Bronchial epithelial cell (primary cell): ENCODE measurements at regions not wholly inside any gene's neighbourhood (a gene's known extent, or its start where the extent isn't known, plus 50 kb on each side); places are given as distances from the start of the nearest gene placed in this dataset.

Experiments used
- DNase-seq: peaks from one replicate; pipeline ENCODE4 v3.0.0-alpha.2; 2010; ENCODE audit warnings: low read depth
- FAIRE-seq: peaks from 2 replicates; lab custom pipeline; 2011; peaks lifted over from hg19 to GRCh38; lab: Jason Lieb, UNC
- H3K27me3 ChIP-seq: 2 replicates; pipeline ENCODE4 v1.5.1; 2011; ENCODE audit warnings: low read length; ENCODE audit not compliant: control insufficient read depth, insufficient read depth
- H3K36me3 ChIP-seq: 2 replicates; pipeline ENCODE4 v1.5.1; 2011; ENCODE audit warnings: low read length; ENCODE audit not compliant: control insufficient read depth, insufficient read depth
- H3K4me3 ChIP-seq: 2 replicates; pipeline ENCODE4 v1.5.1; 2011; ENCODE audit warnings: mild to moderate bottlenecking, low read depth, low read length, control low read depth
- CTCF ChIP-seq: IDR thresholded peaks from 2 replicates; pipeline ENCODE4 v1.5.1; 2011; ENCODE audit warnings: mild to moderate bottlenecking, moderate library complexity, low read length, control low read depth, inconsistent platforms; ENCODE audit not compliant: insufficient read depth, severe bottlenecking

GRCh38 chr5:128770907-128771306 lies 194.4 kb upstream of the SLC27A6 start:
- Histone ChIP-seq H3K4me3 (no peak overlapping the region), H3K36me3 (no peaks in the 10 kb centered on the region), H3K27me3 (no peaks in the 10 kb centered on the region)
- TF ChIP-seq CTCF: no peak
- DNase-seq (no peak), FAIRE-seq (no peak)

DNA sequence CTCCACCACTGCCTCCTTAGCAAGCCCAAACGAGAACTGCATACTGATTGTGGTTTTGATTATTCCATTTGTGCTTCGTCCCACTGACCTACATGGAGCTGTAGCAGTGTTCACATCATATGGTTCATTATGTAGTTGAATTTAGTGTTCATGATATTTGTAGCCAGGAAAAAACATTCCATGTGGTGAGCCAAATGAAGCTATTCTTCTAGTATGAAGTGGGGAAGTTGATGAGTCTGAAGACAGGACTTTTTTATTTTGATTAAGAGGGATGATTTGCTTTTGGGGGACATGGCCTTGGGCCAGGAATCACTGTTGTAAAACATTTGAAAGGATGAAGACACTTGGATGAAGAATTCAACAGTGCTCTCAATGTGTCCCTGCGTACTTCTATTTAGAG lies 192.9 kb upstream of the SLC27A6 start:
- no peak for TF ChIP-seq CTCF
- FAIRE-seq (no peak), DNase-seq (no peak)
- Histone ChIP-seq H3K4me3 (no peak overlapping the region), H3K27me3 (no peaks in the 10 kb centered on the region), H3K36me3 (no peaks in the 10 kb centered on the region)

DNA sequence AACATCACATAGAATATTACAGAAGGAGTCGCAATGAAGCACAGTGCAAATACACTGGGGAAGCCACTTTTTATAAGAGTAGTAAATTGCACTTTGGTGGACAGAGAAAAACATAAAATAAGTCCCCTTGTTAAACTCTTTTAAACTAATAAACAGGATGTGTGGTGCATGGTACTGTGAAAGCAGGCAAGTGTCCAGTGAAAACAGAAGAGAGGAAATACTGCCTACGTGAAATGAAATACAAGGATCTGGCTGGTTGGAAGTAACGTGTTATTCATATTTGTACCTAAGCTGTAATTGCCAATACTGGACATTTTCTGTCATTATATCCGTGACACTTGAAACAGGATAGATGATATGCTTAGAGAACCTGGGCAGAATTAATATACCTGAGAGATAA lies 191.9 kb upstream of the SLC27A6 start:
- DNase-seq (no peak), FAIRE-seq (no peak)
- H3K27me3 ChIP-seq: no peaks in the 10 kb centered on the region
- H3K4me3 ChIP-seq: no peak overlapping the region
- TF ChIP-seq CTCF: no peak
- H3K36me3 ChIP-seq: no peaks in the 10 kb centered on the region

DNA sequence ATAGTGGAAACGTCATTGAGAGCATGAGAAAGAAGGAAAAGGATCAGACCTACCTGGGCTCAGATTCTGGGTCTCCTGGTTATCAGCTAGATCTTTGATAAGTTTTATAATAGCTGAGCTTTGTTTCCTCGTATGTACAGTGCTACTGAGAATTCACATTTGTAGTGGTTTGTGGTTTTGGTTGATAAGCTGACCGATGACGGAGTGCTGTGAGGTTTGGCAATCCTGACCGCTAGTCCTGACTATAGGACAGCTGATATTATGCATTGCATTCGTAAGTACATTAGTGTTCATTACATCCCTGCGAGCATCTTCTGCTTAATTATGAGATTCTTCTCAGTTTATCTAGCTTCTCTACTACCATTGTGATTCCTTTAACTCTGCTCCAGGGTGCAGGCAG lies 190.7 kb upstream of the SLC27A6 start:
- TF ChIP-seq CTCF: no peak
- Histone ChIP-seq H3K36me3 (no peaks in the 10 kb centered on the region), H3K27me3 (no peaks in the 10 kb centered on the region), H3K4me3 (no peak overlapping the region)
- DNase-seq (peak; percentile 75), FAIRE-seq (no peak)

DNA sequence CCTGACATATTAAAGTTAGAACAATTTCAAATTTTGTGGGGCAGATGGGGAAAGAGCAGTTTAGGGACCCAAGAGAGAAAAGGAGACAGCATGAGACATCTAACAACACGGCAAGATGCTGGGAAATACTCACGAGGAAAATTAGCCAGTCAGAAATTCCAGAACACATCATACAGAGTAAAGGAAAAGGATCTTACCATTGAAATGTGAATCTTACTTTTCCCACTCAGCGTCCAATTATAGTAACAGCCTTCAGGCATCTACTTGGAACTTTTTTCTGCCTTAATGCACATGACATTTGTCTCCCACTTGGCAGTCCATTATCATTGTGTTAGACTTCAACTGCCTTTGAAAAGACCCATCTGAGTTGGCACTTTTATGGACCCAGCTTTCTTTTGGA lies 189.7 kb upstream of the SLC27A6 start:
- TF ChIP-seq CTCF: no peak
- no peaks in the 10 kb centered on the region for H3K27me3 ChIP-seq
- FAIRE-seq (no peak), DNase-seq (no peak)
- no peaks in the 10 kb centered on the region for H3K36me3 ChIP-seq
- no peak overlapping the region for H3K4me3 ChIP-seq

DNA sequence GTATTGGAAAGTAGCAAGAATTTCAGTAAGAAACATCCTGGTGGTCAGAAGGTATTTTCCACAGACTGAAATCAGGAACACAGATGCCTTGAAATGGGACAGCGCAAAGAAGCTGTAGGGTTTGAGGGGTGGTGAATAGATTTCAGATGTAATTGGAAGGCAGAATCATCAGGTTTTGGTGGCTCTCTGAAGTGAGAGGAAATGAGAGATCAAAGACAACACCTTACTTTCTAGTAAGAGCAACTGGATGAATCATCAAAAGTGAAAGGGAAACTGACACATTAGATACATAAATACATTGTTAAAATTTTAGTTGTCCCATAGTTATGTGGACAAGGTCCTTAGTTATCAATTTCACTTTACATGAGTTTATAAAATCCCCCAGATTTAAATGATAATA lies 188.2 kb upstream of the SLC27A6 start:
- no peak for FAIRE-seq

More for the DNA sequence above, 188.2 kb upstream of the SLC27A6 start:
- H3K4me3 ChIP-seq: no peak overlapping the region
- H3K36me3 ChIP-seq: no peaks in the 10 kb centered on the region
- H3K27me3 ChIP-seq: no peaks in the 10 kb centered on the region
- DNase-seq: peak; percentile 48
- no peak for TF ChIP-seq CTCF
